Stomach (tissue), 8 donors: ENCODE measurements at regions not wholly inside any gene's neighbourhood (a gene's known extent, or its start where the extent isn't known, plus 50 kb on each side); places are given as distances from the start of the nearest gene placed in this dataset.

Source experiments
- DNase-seq, 2 donors: peaks; one replicate each; pipeline versions ENCODE4 v3.0.0 to v3.0.0-alpha.2; 2013 to 2019
- H3K27ac ChIP-seq, 5 donors: fragments of 200-600 bp in 4 of 5; sonication (generic) in 4 of 5; one replicate each; pipeline ENCODE4 v1.5.1; 2013 to 2019; ENCODE audit warnings: mild to moderate bottlenecking in 1 of 5, moderate library complexity in 1 of 5
- H3K27me3 ChIP-seq, 3 donors: fragments of 200-600 bp; sonication (generic); one replicate each; pipeline ENCODE4 v1.5.1; 2017 to 2019; ENCODE audit warnings: mixed run types in 1 of 3
- H3K36me3 ChIP-seq, 4 donors: fragments of 200-600 bp; sonication (generic); 1 replicate in 3 of 4; 2 replicates in 1 of 4; pipeline ENCODE4 v1.5.1; 2016 to 2019
- H3K4me1 ChIP-seq, 4 donors: fragments of 200-600 bp; sonication (generic); one replicate each; pipeline ENCODE4 v1.5.1; 2016 to 2019
- H3K4me3 ChIP-seq, 4 donors: fragments of 200-600 bp; sonication (generic) in 3 of 4; one replicate each; pipeline ENCODE4 v1.5.1; 2016 to 2019; ENCODE audit warnings: mild to moderate bottlenecking in 1 of 4
- H3K9me3 ChIP-seq, 4 donors: fragments of 200-600 bp; sonication (generic); one replicate each; pipeline ENCODE4 v1.5.1; 2016 to 2019
- CTCF ChIP-seq, 7 experiments: fragments of 450-650 bp in 4 of 7; fragments of 200-600 bp in 3 of 7; sonication (generic) in 3 of 7; IDR thresholded peaks; one replicate each; pipeline ENCODE4 v1.5.1; 2016 to 2019; ENCODE audit warnings: antibody characterized with exemption in 7 of 7, control low read depth in 2 of 7, mild to moderate bottlenecking in 1 of 7
- EP300 ChIP-seq: sonication (generic); formaldehyde crosslinking; IDR thresholded peaks from one replicate; pipeline ENCODE4 v1.6.1; 2017; ENCODE audit warnings: antibody characterized with exemption
- POLR2A ChIP-seq, 4 donors: fragments of 450-650 bp; IDR thresholded peaks; one replicate each; pipeline ENCODE4 v1.6.1; 2016; ENCODE audit warnings: antibody characterized with exemption in 4 of 4, control low read depth in 2 of 4, mild to moderate bottlenecking in 1 of 4, moderate library complexity in 1 of 4
- POLR2AphosphoS5 ChIP-seq, 3 donors: sonication (generic); formaldehyde crosslinking; IDR thresholded peaks; one replicate each; pipeline ENCODE4 v1.6.1; 2016; ENCODE audit warnings: antibody characterized with exemption in 3 of 3
- WGBS, 5 donors: extraction: QIAGEN DNeasy Blood & Tissue Kit in 3 of 5; methylation state at CpG; one replicate each; pipeline versions ENCODE4 v1.1.5 to v1.1.7; 2013 to 2018; 5-methylcytosine and 5-hydroxymethylcytosine counted together
- intact Hi-C: fragments of 100-400 bp; cut with DNase I; formaldehyde crosslinking; loops from one replicate; pipeline ENCODE4 v1.15.1; 2023; ENCODE audit warnings: low total_unique reads
- donor health status: healthy with polysubstance abuse.
- donor health status: Bipolar disorder and iron deficiency.
- donor health status: healthy.

- H3K27ac ChIP-seq, result no peak overlapping the region
- intact Hi-C loops, result no loop called here
- H3K27me3 ChIP-seq, result no peaks in the 10 kb centered on the region
- TF ChIP-seq POLR2AphosphoS5 (IDR thresholded peaks at IDR 0.05), result no peak
- TF ChIP-seq EP300, result no peak
- no peak for TF ChIP-seq POLR2A (IDR thresholded peaks at IDR 0.05)
- TF ChIP-seq CTCF (IDR thresholded peaks at IDR 0.05), result no peak
- H3K4me3 ChIP-seq, result no peak overlapping the region
- no peaks in the 10 kb centered on the region for H3K4me1 ChIP-seq
- H3K36me3 ChIP-seq, result no peaks in the 10 kb centered on the region
- WGBS, 5 donors, result 55 to 66% (median 62%) methylated on average over 5 of the region's 5 CpGs
- no peaks in the 10 kb centered on the region for H3K9me3 ChIP-seq
- no peak for DNase-seq
Observed at GRCh38 chr4:152168987-152169616, 366.8 kb downstream of the FBXW7 start.

GRCh38 chr4:152166567-152166966 lies 369.3 kb downstream of the FBXW7 start:
- no peak for TF ChIP-seq POLR2AphosphoS5 (IDR thresholded peaks at IDR 0.05)
- no peak for TF ChIP-seq POLR2A (IDR thresholded peaks at IDR 0.05)
- no peak for TF ChIP-seq CTCF (IDR thresholded peaks at IDR 0.05)
- no peak for TF ChIP-seq EP300

GRCh38 chr4:152165846-152166245 lies 370.0 kb downstream of the FBXW7 start:
- no peak for DNase-seq
- TF ChIP-seq POLR2A (IDR thresholded peaks at IDR 0.05) (no peak), POLR2AphosphoS5 (IDR thresholded peaks at IDR 0.05) (no peak), CTCF (IDR thresholded peaks at IDR 0.05) (no peak), EP300 (no peak)
- Histone ChIP-seq H3K36me3 (no peaks in the 10 kb centered on the region), H3K4me1 (no peaks in the 10 kb centered on the region), H3K27ac (no peak overlapping the region), H3K4me3 (no peak overlapping the region), H3K27me3 (no peaks in the 10 kb centered on the region), H3K9me3 (no peaks in the 10 kb centered on the region)
- intact Hi-C loops, result no loop called here
- WGBS, 5 donors, result 76 to 90% (median 82%) methylated on average over 4 of the region's 4 CpGs

More at GRCh38 chr4:152166567-152166966, 369.3 kb downstream of the FBXW7 start:
- Histone ChIP-seq H3K27me3 (no peaks in the 10 kb centered on the region), H3K36me3 (no peaks in the 10 kb centered on the region), H3K4me1 (no peaks in the 10 kb centered on the region), H3K27ac (no peak overlapping the region), H3K4me3 (no peak overlapping the region), H3K9me3 (no peaks in the 10 kb centered on the region)
- peak in 1 of 2 donors; percentile 55 for DNase-seq
- intact Hi-C loops, result no loop called here
- 28 to 43% (median 32%) methylated on average over 6 of the region's 6 CpGs for WGBS, 5 donors

GRCh38 chr4:152165146-152165545 lies 370.7 kb downstream of the FBXW7 start:
- Histone ChIP-seq H3K27me3 (no peaks in the 10 kb centered on the region), H3K36me3 (no peaks in the 10 kb centered on the region), H3K9me3 (no peaks in the 10 kb centered on the region), H3K4me3 (no peak overlapping the region), H3K27ac (no peak overlapping the region), H3K4me1 (no peaks in the 10 kb centered on the region)
- intact Hi-C loops, result no loop called here
- no peak for DNase-seq
- TF ChIP-seq POLR2AphosphoS5 (IDR thresholded peaks at IDR 0.05) (no peak), EP300 (no peak), CTCF (IDR thresholded peaks at IDR 0.05) (no peak), POLR2A (IDR thresholded peaks at IDR 0.05) (no peak)
- WGBS, 5 donors, result 19 to 42% (median 26%) methylated on average over 2 of the region's 2 CpGs
